ENCODE measurements at regions not wholly inside any gene's neighbourhood (a gene's known extent, or its start where the extent isn't known, plus 50 kb on each side); places are given as distances from the start of the nearest gene placed in this dataset.

GRCh38 chr4:44927399-44928380 is 201.3 kb upstream of the GNPDA2 start:
- ATAC-seq: no peak
- Mint-ChIP-seq H3K9me3 (no peaks in the 10 kb centered on the region), H3K36me3 (ENCODE audit: insufficient read depth) (no peaks in the 10 kb centered on the region), H3K27me3 (ENCODE audit: low read depth) (no peaks in the 10 kb centered on the region), H3K4me3 (no peak overlapping the region), H3K4me1 (ENCODE audit: low read depth) (no peaks in the 10 kb centered on the region)
- no peak for DNase-seq

GRCh38 chr4:44916411-44916810 is 190.1 kb upstream of the GNPDA2 start:
- Mint-ChIP-seq H3K4me3 (no peak overlapping the region), H3K9me3 (no peaks in the 10 kb centered on the region), H3K4me1 (ENCODE audit: low read depth) (no peaks in the 10 kb centered on the region), H3K27me3 (ENCODE audit: low read depth) (no peaks in the 10 kb centered on the region), H3K36me3 (ENCODE audit: insufficient read depth) (no peaks in the 10 kb centered on the region)
- ATAC-seq (no peak), DNase-seq (no peak)

- no peaks in the 10 kb centered on the region for H3K27me3 Mint-ChIP-seq (ENCODE audit: low read depth)
- DNase-seq (no peak), ATAC-seq (no peak)
- no peaks in the 10 kb centered on the region for H3K4me1 Mint-ChIP-seq (ENCODE audit: low read depth)
- H3K9me3 Mint-ChIP-seq: no peaks in the 10 kb centered on the region
- no peaks in the 10 kb centered on the region for H3K36me3 Mint-ChIP-seq (ENCODE audit: insufficient read depth)
- H3K4me3 Mint-ChIP-seq: no peak overlapping the region
Observed at GRCh38 chr4:44914748-44915147, 188.4 kb upstream of the GNPDA2 start.

- no peaks in the 10 kb centered on the region for H3K36me3 Mint-ChIP-seq (ENCODE audit: insufficient read depth)
- H3K9me3 Mint-ChIP-seq: no peaks in the 10 kb centered on the region
- no peaks in the 10 kb centered on the region for H3K4me1 Mint-ChIP-seq (ENCODE audit: low read depth)
- H3K27me3 Mint-ChIP-seq (ENCODE audit: low read depth): no peaks in the 10 kb centered on the region
- ATAC-seq (no peak), DNase-seq (no peak)
- H3K4me3 Mint-ChIP-seq: no peak overlapping the region
Observed at GRCh38 chr4:44914223-44914622, 187.9 kb upstream of the GNPDA2 start.

GRCh38 chr4:44912980-44913379 is 186.6 kb upstream of the GNPDA2 start:
- Mint-ChIP-seq H3K36me3 (ENCODE audit: insufficient read depth) (no peaks in the 10 kb centered on the region), H3K4me1 (ENCODE audit: low read depth) (no peaks in the 10 kb centered on the region), H3K9me3 (no peaks in the 10 kb centered on the region), H3K4me3 (no peak overlapping the region), H3K27me3 (ENCODE audit: low read depth) (no peaks in the 10 kb centered on the region)
- DNase-seq (no peak), ATAC-seq (no peak)

- Mint-ChIP-seq H3K36me3 (ENCODE audit: insufficient read depth) (no peaks in the 10 kb centered on the region), H3K9me3 (peaks cover 5% of the 10 kb centered on the region), H3K27me3 (ENCODE audit: low read depth) (no peaks in the 10 kb centered on the region), H3K4me3 (no peak overlapping the region), H3K4me1 (ENCODE audit: low read depth) (no peaks in the 10 kb centered on the region)
- DNase-seq (no peak), ATAC-seq (no peak)
Observed at GRCh38 chr4:44908565-44908964, 182.2 kb upstream of the GNPDA2 start.

GRCh38 chr4:44872246-44872645 is 145.9 kb upstream of the GNPDA2 start:
- Mint-ChIP-seq H3K36me3 (ENCODE audit: insufficient read depth) (no peaks in the 10 kb centered on the region), H3K27me3 (ENCODE audit: low read depth) (peaks cover 3% of the 10 kb centered on the region), H3K4me1 (ENCODE audit: low read depth) (no peaks in the 10 kb centered on the region), H3K9me3 (no peaks in the 10 kb centered on the region), H3K4me3 (no peak overlapping the region)
- DNase-seq (no peak), ATAC-seq (no peak)

- DNase-seq (no peak), ATAC-seq (no peak)
- Mint-ChIP-seq H3K4me1 (ENCODE audit: low read depth) (no peaks in the 10 kb centered on the region), H3K36me3 (ENCODE audit: insufficient read depth) (no peaks in the 10 kb centered on the region), H3K9me3 (no peaks in the 10 kb centered on the region), H3K4me3 (no peak overlapping the region), H3K27me3 (ENCODE audit: low read depth) (peaks cover 3% of the 10 kb centered on the region)
Observed at GRCh38 chr4:44871133-44871532, 144.8 kb upstream of the GNPDA2 start.

- Mint-ChIP-seq H3K4me1 (ENCODE audit: low read depth) (no peaks in the 10 kb centered on the region), H3K27me3 (ENCODE audit: low read depth) (peaks cover 3% of the 10 kb centered on the region), H3K4me3 (no peak overlapping the region), H3K36me3 (ENCODE audit: insufficient read depth) (no peaks in the 10 kb centered on the region), H3K9me3 (no peaks in the 10 kb centered on the region)
- no peak for DNase-seq
- no peak for ATAC-seq
Observed at GRCh38 chr4:44869985-44870384, 143.6 kb upstream of the GNPDA2 start.

- ATAC-seq (no peak), DNase-seq (no peak)
- Mint-ChIP-seq H3K36me3 (ENCODE audit: insufficient read depth) (no peaks in the 10 kb centered on the region), H3K27me3 (ENCODE audit: low read depth) (peaks cover 3% of the 10 kb centered on the region), H3K4me3 (no peak overlapping the region), H3K9me3 (no peaks in the 10 kb centered on the region), H3K4me1 (ENCODE audit: low read depth) (no peaks in the 10 kb centered on the region)
Observed at GRCh38 chr4:44869222-44869882, 143.0 kb upstream of the GNPDA2 start.

- ATAC-seq (no peak), DNase-seq (no peak)
- H3K4me3 Mint-ChIP-seq: no peak overlapping the region
- no peaks in the 10 kb centered on the region for H3K36me3 Mint-ChIP-seq (ENCODE audit: insufficient read depth)
- no peaks in the 10 kb centered on the region for H3K9me3 Mint-ChIP-seq
- no peaks in the 10 kb centered on the region for H3K4me1 Mint-ChIP-seq (ENCODE audit: low read depth)
- no peaks in the 10 kb centered on the region for H3K27me3 Mint-ChIP-seq (ENCODE audit: low read depth)
Observed at GRCh38 chr4:44861756-44862155, 135.4 kb upstream of the GNPDA2 start.

- H3K36me3 Mint-ChIP-seq (ENCODE audit: insufficient read depth): no peaks in the 10 kb centered on the region
- no peaks in the 10 kb centered on the region for H3K4me1 Mint-ChIP-seq (ENCODE audit: low read depth)
- no peaks in the 10 kb centered on the region for H3K27me3 Mint-ChIP-seq (ENCODE audit: low read depth)
- no peak overlapping the region for H3K4me3 Mint-ChIP-seq
- ATAC-seq (no peak), DNase-seq (no peak)
- H3K9me3 Mint-ChIP-seq: no peaks in the 10 kb centered on the region
Observed at GRCh38 chr4:44859477-44859876, 133.1 kb upstream of the GNPDA2 start.

- Mint-ChIP-seq H3K36me3 (ENCODE audit: insufficient read depth) (no peaks in the 10 kb centered on the region), H3K27me3 (ENCODE audit: low read depth) (no peaks in the 10 kb centered on the region), H3K9me3 (peaks cover 13% of the 10 kb centered on the region), H3K4me3 (no peak overlapping the region), H3K4me1 (ENCODE audit: low read depth) (no peaks in the 10 kb centered on the region)
- DNase-seq: no peak
- ATAC-seq: no peak
Observed at GRCh38 chr4:44848466-44848865, 122.1 kb upstream of the GNPDA2 start.

- no peaks in the 10 kb centered on the region for H3K36me3 Mint-ChIP-seq (ENCODE audit: insufficient read depth)
- H3K4me3 Mint-ChIP-seq: no peak overlapping the region
- no peaks in the 10 kb centered on the region for H3K27me3 Mint-ChIP-seq (ENCODE audit: low read depth)
- ATAC-seq (no peak), DNase-seq (no peak)
- H3K9me3 Mint-ChIP-seq: no peaks in the 10 kb centered on the region
- no peaks in the 10 kb centered on the region for H3K4me1 Mint-ChIP-seq (ENCODE audit: low read depth)
Observed at GRCh38 chr4:44845993-44846392, 119.6 kb upstream of the GNPDA2 start.

GRCh38 chr4:44845309-44845708 is 119.0 kb upstream of the GNPDA2 start:
- Mint-ChIP-seq H3K4me3 (no peak overlapping the region), H3K9me3 (no peaks in the 10 kb centered on the region), H3K36me3 (ENCODE audit: insufficient read depth) (no peaks in the 10 kb centered on the region), H3K27me3 (ENCODE audit: low read depth) (no peaks in the 10 kb centered on the region), H3K4me1 (ENCODE audit: low read depth) (no peaks in the 10 kb centered on the region)
- DNase-seq (no peak), ATAC-seq (no peak)

All from activated T-cell treated with anti-CD3 and anti-CD28 coated beads, Interleukin-2, amount 50 U/mL, for 4 hours (primary cell).